Amygdala (tissue), 56 donors: ENCODE measurements at regions not wholly inside any gene's neighbourhood (a gene's known extent, or its start where the extent isn't known, plus 50 kb on each side); places are given as distances from the start of the nearest gene placed in this dataset.
"Not testable (repeated sequence)": the region's sequence is repeated elsewhere in the genome, so short reads cannot be mapped to it uniquely, and the experiment has no call there.

Source experiments
- DNase-seq, 56 donors: peaks; one replicate each; lab custom pipeline; 2025; lab: John Stamatoyannopoulos, UW

GRCh38 chr10:71015674-71016073, 127.3 kb upstream of the PCBD1 start:
- no peak for DNase-seq

GRCh38 chr10:71020061-71020460, 131.7 kb upstream of the PCBD1 start:
- not testable (repeated sequence) for DNase-seq

GRCh38 chr10:71021402-71021801, 133.0 kb upstream of the PCBD1 start:
- no peak for DNase-seq

- DNase-seq: no peak
These were observed 135.4 kb upstream of the PCBD1 start for GRCh38 chr10:71023704-71024283.

- no peak for DNase-seq
These were observed 136.1 kb upstream of the PCBD1 start for GRCh38 chr10:71024490-71024889.

- no peak for DNase-seq
These were observed 137.2 kb upstream of the PCBD1 start for GRCh38 chr10:71025535-71025934.

- DNase-seq: no peak
These were observed 139.7 kb upstream of the PCBD1 start for GRCh38 chr10:71028066-71028465.

- DNase-seq: no peak
These were observed 141.1 kb upstream of the PCBD1 start for GRCh38 chr10:71029411-71029892.

- no peak for DNase-seq
These were observed 141.5 kb upstream of the PCBD1 start for GRCh38 chr10:71029907-71030306.

- no peak for DNase-seq
These were observed 142.7 kb upstream of the PCBD1 start for GRCh38 chr10:71031026-71031425.

- no peak for DNase-seq
These were observed 143.2 kb upstream of the PCBD1 start for GRCh38 chr10:71031603-71032002.

- DNase-seq: no peak
These were observed 144.5 kb upstream of the PCBD1 start for GRCh38 chr10:71032887-71033286.

- DNase-seq: no peak
These were observed 145.1 kb upstream of the PCBD1 start for GRCh38 chr10:71033396-71033980.

GRCh38 chr10:71035511-71036296, 147.3 kb upstream of the PCBD1 start:
- DNase-seq: no peak

GRCh38 chr10:71036297-71036966, 148.1 kb upstream of the PCBD1 start:
- DNase-seq: no peak

- no peak for DNase-seq
These were observed 149.8 kb upstream of the PCBD1 start for GRCh38 chr10:71038091-71038633.

- no peak for DNase-seq
These were observed 150.6 kb upstream of the PCBD1 start for GRCh38 chr10:71038921-71039320.

GRCh38 chr10:71039551-71039950, 151.2 kb upstream of the PCBD1 start:
- no peak for DNase-seq

- no peak for DNase-seq
These were observed 152.0 kb upstream of the PCBD1 start for GRCh38 chr10:71040343-71040742.

GRCh38 chr10:71040846-71041605, 152.7 kb upstream of the PCBD1 start:
- peak in 1 of 56 donors; percentile 8 for DNase-seq
